ENCODE measurements at regions not wholly inside any gene's neighbourhood (a gene's known extent, or its start where the extent isn't known, plus 50 kb on each side); places are given as distances from the start of the nearest gene placed in this dataset.

- H3K9me1 ChIP-seq (ENCODE audit: control insufficient read depth, insufficient read depth, low read length), result no peaks in the 10 kb centered on the region
- 77% methylated on average over 2 of the region's 2 CpGs for WGBS (ENCODE audit: insufficient coverage, low coverage, missing lambda C conversion rate)
- peak; percentile 74 for TF ChIP-seq RBM25 (IDR thresholded peaks at IDR 0.05; ENCODE audit: low read depth, low read length, severe bottlenecking)
- TF ChIP-seq ZNF165 (CRISPR knock-in tag; IDR thresholded peaks at IDR 0.05; ENCODE audit: borderline replicate concordance), result no peak
- TF ChIP-seq KHSRP (IDR thresholded peaks at IDR 0.05), result no peak
- no peak for TF ChIP-seq PHTF2 (CRISPR knock-in tag; IDR thresholded peaks at IDR 0.05)
- intact Hi-C loops (cut with micrococcal nuclease), result no loop called here
- no peak overlapping the region for H2AFZ ChIP-seq (ENCODE audit: low read depth, low read length)
- CTCF ChIA-PET (ENCODE audit: low intra/inter-chr PET ratio), result no interaction called here
- ATAC-seq (no peak), DNase-seq (ENCODE audit: extremely low read depth in 1 of 4, low spot score in 3 of 4) (no peak), FAIRE-seq (no peak)
- H3K4me3 ChIP-seq, result no peak overlapping the region
- no peak overlapping the region for H3K9ac ChIP-seq (ENCODE audit: insufficient read depth in 1 of 2, low read depth in 2 of 2, low read length in 2 of 2)
- no peak overlapping the region for H3K27ac ChIP-seq (ENCODE audit: extremely low read depth, low read depth, low read length)
- H4K20me1 ChIP-seq (replicated peaks; ENCODE audit: control insufficient read depth, insufficient read depth, low read length), result no peaks in the 10 kb centered on the region
- H3K4me1 ChIP-seq (replicated peaks in 1 of 2; ENCODE audit: control insufficient read depth in 2 of 2, insufficient read depth in 2 of 2, low read length in 2 of 2), result peaks cover 2 to 30% of the 10 kb centered on the region in 2 experiments; a peak in 4 of 5 replicates
- no TSS peak for BruUV-seq (replicated peaks)
- H3K36me3 ChIP-seq (ENCODE audit: control insufficient read depth, insufficient read depth, low read length), result no peaks in the 10 kb centered on the region
- no peaks in the 10 kb centered on the region for H3K27me3 ChIP-seq (ENCODE audit: control insufficient read depth in 2 of 2, insufficient read depth in 2 of 2, low read length in 2 of 2)
- H3K79me2 ChIP-seq (ENCODE audit: control insufficient read depth, insufficient read depth, low read length), result no peaks in the 10 kb centered on the region
- H3K9me3 ChIP-seq (replicated peaks; ENCODE audit: control insufficient read depth, insufficient read depth, low read depth, low read length), result no peaks in the 10 kb centered on the region
- in situ Hi-C loops (cut with MboI), result no loop called here
- POLR2A ChIA-PET, result no interaction called here
- no peak overlapping the region for H3K4me2 ChIP-seq (ENCODE audit: insufficient read depth, low read length)
Observed at GRCh38 chr10:110413049-110413783, 84.5 kb upstream of the DUSP5 start.

GRCh38 chr10:110413903-110414547 is 83.7 kb upstream of the DUSP5 start:
- peaks cover 2 to 27% of the 10 kb centered on the region in 2 experiments; a peak in 4 of 5 replicates for H3K4me1 ChIP-seq (replicated peaks in 1 of 2; ENCODE audit: control insufficient read depth in 2 of 2, insufficient read depth in 2 of 2, low read length in 2 of 2)
- H3K27ac ChIP-seq (ENCODE audit: extremely low read depth, low read depth, low read length), result no peak overlapping the region
- in situ Hi-C loops (cut with MboI), result no loop called here
- no peak overlapping the region for H2AFZ ChIP-seq (ENCODE audit: low read depth, low read length)
- DNase-seq (ENCODE audit: extremely low read depth in 1 of 4, low spot score in 3 of 4), result no peak
- H3K79me2 ChIP-seq (ENCODE audit: control insufficient read depth, insufficient read depth, low read length), result no peaks in the 10 kb centered on the region
- ChIA-PET CTCF (ENCODE audit: low intra/inter-chr PET ratio) (no interaction called here), POLR2A (no interaction called here)
- no peak overlapping the region for H3K4me3 ChIP-seq
- no peak overlapping the region for H3K4me2 ChIP-seq (ENCODE audit: insufficient read depth, low read length)
- 66% methylated on average over 11 of the region's 11 CpGs for WGBS (ENCODE audit: insufficient coverage, low coverage, missing lambda C conversion rate)
- H3K27me3 ChIP-seq (ENCODE audit: control insufficient read depth in 2 of 2, insufficient read depth in 2 of 2, low read length in 2 of 2), result no peaks in the 10 kb centered on the region
- FAIRE-seq, result no peak
- ATAC-seq, result no peak
- no peak overlapping the region for H3K9ac ChIP-seq (ENCODE audit: insufficient read depth in 1 of 2, low read depth in 2 of 2, low read length in 2 of 2)
- H3K9me1 ChIP-seq (ENCODE audit: control insufficient read depth, insufficient read depth, low read length), result no peaks in the 10 kb centered on the region
- H4K20me1 ChIP-seq (replicated peaks; ENCODE audit: control insufficient read depth, insufficient read depth, low read length), result no peaks in the 10 kb centered on the region
- no peaks in the 10 kb centered on the region for H3K36me3 ChIP-seq (ENCODE audit: control insufficient read depth, insufficient read depth, low read length)
- no TSS peak for BruUV-seq (replicated peaks)
- no peaks in the 10 kb centered on the region for H3K9me3 ChIP-seq (replicated peaks; ENCODE audit: control insufficient read depth, insufficient read depth, low read depth, low read length)
- intact Hi-C loops (cut with micrococcal nuclease), result no loop called here
- TF ChIP-seq TCFL5 (CRISPR knock-in tag; conservative IDR thresholded peaks at IDR 0.05) (no peak), NR4A1 (CRISPR knock-in tag; IDR thresholded peaks at IDR 0.05) (no peak), NR4A1 (tag; IDR thresholded peaks at IDR 0.05) (no peak), PRPF4 (IDR thresholded peaks at IDR 0.05; ENCODE audit: insufficient read depth, low read depth, low read length, poor library complexity, severe bottlenecking) (no peak), SRSF3 (IDR thresholded peaks at IDR 0.05; ENCODE audit: insufficient read depth, low read length) (no peak), FOXK1 (CRISPR knock-in tag; IDR thresholded peaks at IDR 0.05; ENCODE audit: borderline replicate concordance) (no peak), LARP7 (IDR thresholded peaks at IDR 0.05) (no peak), ZNF699 (CRISPR knock-in tag; IDR thresholded peaks at IDR 0.05; ENCODE audit: insufficient replicate concordance) (no peak)

Data from K562 (cell line).